Suprapubic skin (tissue), 4 donors: ENCODE measurements at regions not wholly inside any gene's neighbourhood (a gene's known extent, or its start where the extent isn't known, plus 50 kb on each side); places are given as distances from the start of the nearest gene placed in this dataset.

Source experiments
- CTCF ChIP-seq, 2 donors: fragments of 200-600 bp in 1 of 2; fragments of 450-650 bp in 1 of 2; sonication (generic) in 1 of 2; IDR thresholded peaks; one replicate each; pipeline ENCODE4 v1.5.1; 2016 to 2019; ENCODE audit warnings: antibody characterized with exemption in 2 of 2, mild to moderate bottlenecking in 1 of 2, moderate library complexity in 1 of 2
- EP300 ChIP-seq: sonication (generic); formaldehyde crosslinking; IDR thresholded peaks from one replicate; pipeline ENCODE4 v1.6.1; 2017; ENCODE audit warnings: antibody characterized with exemption
- POLR2A ChIP-seq, 2 donors: fragments of 450-650 bp; IDR thresholded peaks; one replicate each; pipeline ENCODE4 v1.6.1; 2017; ENCODE audit warnings: antibody characterized with exemption in 2 of 2, mild to moderate bottlenecking in 2 of 2, moderate library complexity in 2 of 2
- POLR2AphosphoS5 ChIP-seq, 3 donors: sonication (generic); formaldehyde crosslinking; IDR thresholded peaks; one replicate each; pipeline ENCODE4 v1.6.1; 2017; ENCODE audit warnings: antibody characterized with exemption in 3 of 3

GRCh38 chrX:74147439-74147838 is 156.5 kb upstream of the ZCCHC13 start:
- TF ChIP-seq POLR2AphosphoS5 (IDR thresholded peaks at IDR 0.05) (no peak), CTCF (IDR thresholded peaks at IDR 0.05) (no peak), POLR2A (IDR thresholded peaks at IDR 0.05) (no peak), EP300 (no peak)
